ENCODE measurements at regions not wholly inside any gene's neighbourhood (a gene's known extent, or its start where the extent isn't known, plus 50 kb on each side); places are given as distances from the start of the nearest gene placed in this dataset.

- no peak for DNase-seq (ENCODE audit: low read depth)
These were observed 470.4 kb downstream of the GALC start for GRCh38 chr14:87522575-87522974.

GRCh38 chr14:87508333-87508732 lies 484.6 kb downstream of the GALC start:
- DNase-seq (ENCODE audit: low read depth): no peak

- no peak for DNase-seq (ENCODE audit: low read depth)
These were observed 489.3 kb downstream of the GALC start for GRCh38 chr14:87503711-87504110.

- no peak for DNase-seq (ENCODE audit: low read depth)
These were observed 495.7 kb downstream of the GALC start for GRCh38 chr14:87497301-87497700.

GRCh38 chr14:87494010-87494409 lies 499.0 kb downstream of the GALC start:
- no peak for DNase-seq (ENCODE audit: low read depth)

GRCh38 chr14:87492561-87492960 lies 500.4 kb downstream of the GALC start:
- DNase-seq (ENCODE audit: low read depth): no peak

- no peak for DNase-seq (ENCODE audit: low read depth)
These were observed 501.2 kb downstream of the GALC start for GRCh38 chr14:87491816-87492215.

GRCh38 chr14:87489196-87489819 lies 503.7 kb downstream of the GALC start:
- DNase-seq (ENCODE audit: low read depth): no peak

GRCh38 chr14:87483271-87484260 lies 509.4 kb downstream of the GALC start:
- DNase-seq (ENCODE audit: low read depth): no peak

GRCh38 chr14:87468531-87468930 lies 524.5 kb downstream of the GALC start:
- no peak for DNase-seq (ENCODE audit: low read depth)

- DNase-seq (ENCODE audit: low read depth): no peak
These were observed 525.4 kb downstream of the GALC start for GRCh38 chr14:87467578-87467977.

GRCh38 chr14:87465770-87466169 lies 527.2 kb downstream of the GALC start:
- DNase-seq (ENCODE audit: low read depth): no peak

GRCh38 chr14:87461704-87462103 lies 531.3 kb downstream of the GALC start:
- no peak for DNase-seq (ENCODE audit: low read depth)

- no peak for DNase-seq (ENCODE audit: low read depth)
These were observed 535.3 kb downstream of the GALC start for GRCh38 chr14:87457720-87458119.

- DNase-seq (ENCODE audit: low read depth): no peak
These were observed 542.8 kb downstream of the GALC start for GRCh38 chr14:87450193-87450592.

GRCh38 chr14:87449016-87449415 lies 544.0 kb downstream of the GALC start:
- no peak for DNase-seq (ENCODE audit: low read depth)

- DNase-seq (ENCODE audit: low read depth): no peak
These were observed 549.2 kb downstream of the GALC start for GRCh38 chr14:87443787-87444186.

GRCh38 chr14:87443039-87443438 lies 549.9 kb downstream of the GALC start:
- no peak for DNase-seq (ENCODE audit: low read depth)

GRCh38 chr14:87437158-87437557 lies 555.8 kb downstream of the GALC start:
- DNase-seq (ENCODE audit: low read depth): no peak

- DNase-seq (ENCODE audit: low read depth): no peak
These were observed 558.3 kb downstream of the GALC start for GRCh38 chr14:87434680-87435079.

- no peak for DNase-seq (ENCODE audit: low read depth)
These were observed 559.0 kb downstream of the GALC start for GRCh38 chr14:87434011-87434410.

GRCh38 chr14:87432698-87433097 lies 560.3 kb downstream of the GALC start:
- no peak for DNase-seq (ENCODE audit: low read depth)

- no peak for DNase-seq (ENCODE audit: low read depth)
These were observed 562.2 kb downstream of the GALC start for GRCh38 chr14:87430810-87431209.

All from T-helper 22 cell (primary cell).